NCI-H2171 (cell line): ENCODE measurements at regions not wholly inside any gene's neighbourhood (a gene's known extent, or its start where the extent isn't known, plus 50 kb on each side); places are given as distances from the start of the nearest gene placed in this dataset.

Source experiments
- DNase-seq: peaks from one replicate; lab custom pipeline; 2025; lab: John Stamatoyannopoulos, UW

DNA sequence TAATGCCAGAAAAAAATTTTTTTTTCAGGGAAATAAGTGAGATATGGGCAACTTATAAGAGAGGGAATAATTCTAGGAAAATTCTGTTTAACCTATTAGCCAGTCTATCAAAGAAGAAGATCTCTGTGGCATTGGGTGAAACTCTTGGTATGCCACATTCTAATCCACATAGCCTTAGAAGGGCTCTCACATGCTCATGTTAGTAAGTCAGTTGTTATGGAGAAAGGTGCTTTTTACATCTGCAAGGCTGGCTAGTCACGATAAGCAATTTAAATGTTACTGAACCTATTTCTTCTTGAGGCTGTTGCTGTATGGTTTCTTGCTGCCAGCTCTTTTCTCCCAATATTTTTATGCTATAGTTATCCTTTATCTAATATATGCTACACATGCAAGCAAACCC, 89.9 kb upstream of the MAGI1 start:
- DNase-seq: no peak

- DNase-seq: no peak
Observed at GRCh38 chr3:66121318-66121717, 82.6 kb upstream of the MAGI1 start.

DNA sequence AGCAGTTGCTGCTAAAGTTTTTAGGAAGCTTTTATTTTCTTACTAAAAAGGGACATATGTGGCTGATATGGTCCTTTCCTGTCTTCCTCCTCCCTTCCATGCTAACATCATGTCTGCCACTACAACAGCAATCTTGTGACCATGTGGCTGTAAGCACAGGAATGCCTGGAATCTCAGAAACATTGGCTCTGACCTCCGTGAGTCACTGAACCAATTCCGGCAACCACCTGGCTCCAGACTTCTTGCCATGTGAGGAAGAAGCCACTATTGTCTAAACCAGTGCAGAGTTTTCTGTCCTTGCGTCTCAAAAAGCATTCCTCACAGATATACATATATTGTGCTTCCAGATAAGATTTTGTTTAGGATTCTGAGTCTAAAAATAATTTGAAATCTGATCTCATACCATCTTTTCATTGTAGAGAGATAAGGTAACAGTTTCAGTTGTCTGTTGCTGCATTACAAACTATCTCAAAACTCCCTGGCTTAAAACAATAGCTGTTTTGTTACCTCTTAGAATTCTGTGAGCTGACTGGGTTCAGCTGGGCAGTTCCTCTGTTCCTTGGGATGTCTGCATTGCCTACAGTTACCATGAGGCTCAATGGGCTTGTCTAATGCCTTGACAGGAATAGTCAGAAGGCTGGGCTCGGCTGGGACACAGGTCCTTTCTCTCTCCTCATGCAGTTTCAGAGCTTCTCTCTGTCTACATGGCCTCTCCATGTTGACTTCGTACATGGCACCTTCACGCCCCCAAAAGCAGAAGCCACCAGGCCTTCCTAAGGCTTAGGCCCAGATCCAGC, 77.3 kb upstream of the MAGI1 start:
- DNase-seq: no peak

GRCh38 chr3:66113542-66113941, 74.8 kb upstream of the MAGI1 start:
- DNase-seq: no peak

- no peak for DNase-seq
Observed at GRCh38 chr3:66110840-66111239, 72.1 kb upstream of the MAGI1 start.

- peak; percentile 14 for DNase-seq
Observed at GRCh38 chr3:66107855-66108254, 69.1 kb upstream of the MAGI1 start.

DNA sequence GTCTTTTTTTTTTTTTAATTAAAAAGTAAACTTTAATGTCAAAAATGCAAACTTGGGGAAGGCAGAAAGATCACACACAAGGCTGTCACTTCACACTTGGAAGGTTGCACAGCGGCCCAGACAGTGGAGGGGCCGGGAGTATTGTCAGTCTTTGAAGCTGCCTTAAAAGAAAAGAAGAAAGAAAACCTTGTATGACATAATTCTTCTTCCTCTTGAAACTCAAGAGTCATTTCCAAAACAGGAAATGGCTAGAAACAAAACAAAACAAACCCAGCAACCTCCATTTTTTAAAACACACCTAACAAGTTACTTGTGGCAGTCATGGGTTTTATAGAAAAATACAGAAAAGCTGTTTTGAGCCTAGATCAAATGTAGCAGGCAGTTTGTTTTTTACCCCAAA, 68.1 kb upstream of the MAGI1 start:
- no peak for DNase-seq

DNA sequence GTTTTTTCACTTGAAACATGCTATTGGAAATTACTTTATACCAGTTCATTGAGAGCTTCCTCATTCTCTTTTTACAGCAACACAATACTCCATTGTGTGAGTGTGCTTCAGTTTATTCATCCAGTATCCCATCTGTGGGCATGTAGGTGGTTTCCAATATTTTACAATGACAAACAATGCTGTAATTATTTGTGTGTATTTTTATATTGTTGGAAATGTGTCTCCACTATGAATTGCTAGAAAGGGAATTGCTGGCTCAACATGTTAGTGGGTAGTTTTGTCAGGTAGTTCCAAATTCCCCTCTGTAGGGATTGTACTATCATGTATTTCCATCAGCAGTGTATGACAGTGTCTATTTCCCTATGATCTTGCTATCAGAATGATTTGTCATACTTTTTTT, 65.8 kb upstream of the MAGI1 start:
- DNase-seq: no peak

- DNase-seq: no peak
Observed at GRCh38 chr3:66103729-66104128, 65.0 kb upstream of the MAGI1 start.

- no peak for DNase-seq
Observed at GRCh38 chr3:66101901-66102300, 63.2 kb upstream of the MAGI1 start.

GRCh38 chr3:66099541-66100065, 60.9 kb upstream of the MAGI1 start:
- DNase-seq: no peak

DNA sequence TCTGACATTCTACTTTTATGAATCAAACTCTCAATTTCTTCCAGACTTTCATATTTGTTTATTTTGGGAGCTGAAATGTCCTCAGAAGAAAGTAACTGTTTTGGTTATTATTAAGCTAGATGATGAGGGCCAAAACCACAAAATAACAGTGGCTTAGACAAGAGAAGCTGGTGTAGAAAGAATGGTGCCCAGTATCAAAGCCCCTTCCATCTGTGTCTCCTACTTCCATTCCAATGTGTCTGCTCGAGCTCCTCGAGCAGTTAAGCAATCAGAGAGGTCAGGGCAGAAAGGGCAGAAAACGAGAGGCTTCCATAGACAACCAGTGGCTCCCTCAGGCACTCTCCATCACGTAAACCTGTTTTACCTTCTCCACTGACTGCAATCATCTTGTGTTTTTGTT, 59.7 kb upstream of the MAGI1 start:
- DNase-seq: no peak

- no peak for DNase-seq
Observed at GRCh38 chr3:66097647-66098046, 58.9 kb upstream of the MAGI1 start.

GRCh38 chr3:66095295-66096001, 56.7 kb upstream of the MAGI1 start:
- no peak for DNase-seq

DNA sequence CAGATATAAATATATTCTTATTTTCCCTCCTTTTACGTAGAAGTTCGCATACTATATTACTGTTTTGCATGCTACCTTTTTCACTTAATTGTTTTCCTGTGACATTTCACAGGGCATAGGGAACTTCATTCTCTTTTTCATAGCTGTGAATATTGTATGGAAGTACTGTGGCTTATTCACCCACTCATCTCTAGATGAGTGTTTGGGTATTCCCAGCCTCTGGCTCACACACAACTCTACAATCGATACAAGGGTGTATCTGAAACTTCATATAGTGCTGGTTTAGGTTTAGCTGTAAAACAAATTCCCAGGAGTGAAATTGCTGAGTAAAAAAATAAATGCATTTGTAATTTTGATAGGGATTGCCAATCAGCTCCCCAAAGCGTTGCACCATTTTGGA, 55.3 kb upstream of the MAGI1 start:
- no peak for DNase-seq

DNA sequence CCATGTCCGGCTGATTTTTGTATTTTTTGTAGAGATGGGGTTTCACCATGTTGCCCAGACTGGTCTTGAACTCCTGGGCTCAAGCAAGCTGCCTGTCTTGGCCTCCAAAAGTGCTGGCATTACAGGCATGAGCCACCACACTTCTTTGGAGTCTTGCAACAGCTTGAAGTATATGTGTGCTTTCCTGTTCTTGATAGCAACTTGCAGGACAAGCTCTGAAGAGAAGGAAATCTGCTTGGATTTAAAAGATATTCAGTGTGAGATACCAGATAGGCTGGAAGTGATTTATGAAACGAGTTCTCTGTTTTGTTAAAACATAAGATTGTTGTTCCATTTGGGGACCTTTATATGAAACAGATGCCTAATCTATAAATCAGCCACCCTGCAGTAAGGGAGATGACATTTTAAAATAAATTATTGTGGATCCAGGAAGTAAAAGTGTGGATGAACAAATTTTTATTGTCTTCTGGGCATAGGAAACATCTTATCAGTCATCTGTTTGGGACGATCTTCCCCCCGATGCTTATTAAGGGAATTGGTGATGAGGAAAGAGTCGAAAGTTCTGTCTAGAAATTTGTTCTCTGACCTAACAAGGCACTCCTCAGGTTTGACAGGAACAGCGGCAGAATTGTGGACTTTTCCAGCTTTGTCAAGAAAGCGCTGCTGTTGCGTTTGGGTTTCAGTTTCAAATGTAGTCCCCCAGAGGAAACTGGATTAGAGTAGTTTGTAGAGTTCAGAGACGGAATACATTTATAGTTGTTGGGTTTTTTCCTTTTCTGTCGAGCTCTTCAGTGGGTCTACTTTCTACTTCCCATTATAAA, 53.7 kb upstream of the MAGI1 start:
- DNase-seq: no peak
